ENCODE measurements at regions not wholly inside any gene's neighbourhood (a gene's known extent, or its start where the extent isn't known, plus 50 kb on each side); places are given as distances from the start of the nearest gene placed in this dataset.

DNA sequence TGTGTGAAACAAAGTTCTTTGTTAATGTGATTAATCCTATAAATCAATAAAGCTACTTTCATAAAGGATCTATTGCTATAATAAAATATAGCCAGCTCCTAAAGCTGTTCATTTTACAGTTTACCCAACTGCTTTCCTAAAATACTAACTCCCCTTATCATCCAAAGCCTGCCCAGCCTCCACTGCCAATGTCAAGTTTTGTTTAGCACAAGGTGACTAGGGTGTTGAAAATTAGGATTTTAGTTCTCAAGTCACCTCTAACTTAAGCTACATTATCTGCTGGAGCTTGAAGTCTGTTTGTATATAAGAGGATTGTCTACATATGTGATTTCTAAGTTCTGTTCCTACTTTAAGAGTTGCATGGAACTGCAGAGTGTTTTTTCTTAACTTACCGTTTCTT, 86.3 kb downstream of the CCER1 start (continued):
- TF ChIP-seq, protein P1, sequence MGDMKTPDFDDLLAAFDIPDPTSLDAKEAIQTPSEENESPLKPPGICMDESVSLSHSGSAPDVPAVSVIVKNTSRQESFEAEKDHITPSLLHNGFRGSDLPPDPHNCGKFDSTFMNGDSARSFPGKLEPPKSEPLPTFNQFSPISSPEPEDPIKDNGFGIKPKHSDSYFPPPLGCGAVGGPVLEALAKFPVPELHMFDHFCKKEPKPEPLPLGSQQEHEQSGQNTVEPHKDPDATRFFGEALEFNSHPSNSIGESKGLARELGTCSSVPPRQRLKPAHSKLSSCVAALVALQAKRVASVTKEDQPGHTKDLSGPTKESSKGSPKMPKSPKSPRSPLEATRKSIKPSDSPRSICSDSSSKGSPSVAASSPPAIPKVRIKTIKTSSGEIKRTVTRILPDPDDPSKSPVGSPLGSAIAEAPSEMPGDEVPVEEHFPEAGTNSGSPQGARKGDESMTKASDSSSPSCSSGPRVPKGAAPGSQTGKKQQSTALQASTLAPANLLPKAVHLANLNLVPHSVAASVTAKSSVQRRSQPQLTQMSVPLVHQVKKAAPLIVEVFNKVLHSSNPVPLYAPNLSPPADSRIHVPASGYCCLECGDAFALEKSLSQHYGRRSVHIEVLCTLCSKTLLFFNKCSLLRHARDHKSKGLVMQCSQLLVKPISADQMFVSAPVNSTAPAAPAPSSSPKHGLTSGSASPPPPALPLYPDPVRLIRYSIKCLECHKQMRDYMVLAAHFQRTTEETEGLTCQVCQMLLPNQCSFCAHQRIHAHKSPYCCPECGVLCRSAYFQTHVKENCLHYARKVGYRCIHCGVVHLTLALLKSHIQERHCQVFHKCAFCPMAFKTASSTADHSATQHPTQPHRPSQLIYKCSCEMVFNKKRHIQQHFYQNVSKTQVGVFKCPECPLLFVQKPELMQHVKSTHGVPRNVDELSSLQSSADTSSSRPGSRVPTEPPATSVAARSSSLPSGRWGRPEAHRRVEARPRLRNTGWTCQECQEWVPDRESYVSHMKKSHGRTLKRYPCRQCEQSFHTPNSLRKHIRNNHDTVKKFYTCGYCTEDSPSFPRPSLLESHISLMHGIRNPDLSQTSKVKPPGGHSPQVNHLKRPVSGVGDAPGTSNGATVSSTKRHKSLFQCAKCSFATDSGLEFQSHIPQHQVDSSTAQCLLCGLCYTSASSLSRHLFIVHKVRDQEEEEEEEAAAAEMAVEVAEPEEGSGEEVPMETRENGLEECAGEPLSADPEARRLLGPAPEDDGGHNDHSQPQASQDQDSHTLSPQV (IDR thresholded peaks at IDR 0.05), result no peak
- no peak for TF ChIP-seq RCOR1 (conservative IDR thresholded peaks at IDR 0.05; ENCODE audit: low read depth, low read length)

DNA sequence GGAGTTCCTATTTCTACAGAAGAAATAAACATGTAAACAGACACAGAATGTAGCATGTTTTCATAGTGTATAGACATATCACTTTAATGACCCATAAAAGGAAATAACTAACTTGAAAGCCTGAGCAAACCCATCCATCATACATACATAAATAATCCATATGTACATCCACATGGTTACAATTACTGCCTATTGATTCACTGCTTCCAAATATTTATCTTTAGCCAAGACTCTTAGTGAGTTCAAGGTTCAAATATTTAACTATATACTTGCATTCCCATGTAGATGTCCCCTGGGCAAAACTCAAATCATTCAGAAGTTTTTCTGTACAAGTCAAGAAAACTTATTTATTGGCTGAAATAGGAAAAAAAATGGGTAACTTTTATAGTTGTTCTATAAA, 95.4 kb downstream of the CCER1 start:
- POLR2A ChIA-PET, result no interaction called here
- SMC1A ChIA-PET (ENCODE audit: uncharacterized antibody, unreplicated experiment), result interaction anchor here (0.8 kb wide), 1 partner anchor 320 kb away, joined by 3 read pairs; no protein-coding TSS in a partner anchor
- Histone ChIP-seq H3K36me3 (ENCODE audit: control insufficient read depth in 2 of 2, insufficient read depth in 2 of 2, low read length in 1 of 2) (no peaks in the 10 kb centered on the region), H3K4me3 (no peak overlapping the region), H3K4me1 (ENCODE audit: control insufficient read depth, insufficient read depth, low read length) (no peaks in the 10 kb centered on the region), H3K9ac (ENCODE audit: control insufficient read depth, insufficient read depth, low read length) (no peak overlapping the region), H2AFZ (ENCODE audit: control insufficient read depth, low read depth, low read length) (no peak overlapping the region), H3K27me3 (replicated peaks in 1 of 2; ENCODE audit: control insufficient read depth in 2 of 2, insufficient read depth in 2 of 2, low read length in 1 of 2) (no peaks in the 10 kb centered on the region), H4K20me1 (ENCODE audit: control insufficient read depth, insufficient read depth) (no peaks in the 10 kb centered on the region), H3K27ac (ENCODE audit: control insufficient read depth, insufficient read depth) (no peak overlapping the region), H3K79me2 (ENCODE audit: control insufficient read depth, insufficient read depth, low read length) (no peaks in the 10 kb centered on the region), H3K4me2 (ENCODE audit: control insufficient read depth, insufficient read depth) (no peak overlapping the region), H3K9me3 (replicated peaks; ENCODE audit: control insufficient read depth, insufficient read depth, low read length) (no peaks in the 10 kb centered on the region)
- intact Hi-C loops (cut with micrococcal nuclease; ENCODE audit: unreplicated experiment) (loop anchor here (10.0 kb wide), 1 partner anchor 1385 kb away; no protein-coding TSS in a partner anchor), in situ Hi-C loops (cut with MboI) (no loop called here)
- BruUV-seq (replicated peaks), result no TSS peak
- DNase-seq (ENCODE audit: low read depth, low spot score), result no peak
- no peak for ATAC-seq
- CTCF ChIA-PET, result interaction anchor here (0.6 kb wide), 1 partner anchor 754 kb away, joined by 3 read pairs; no protein-coding TSS in a partner anchor
- no peak for FAIRE-seq
- RAD21 ChIA-PET (ENCODE audit: unreplicated experiment), result interaction anchor here (1.5 kb wide), 1 partner anchor 647 kb away, joined by 3 read pairs; no protein-coding TSS in a partner anchor
- TF ChIP-seq, protein P2, sequence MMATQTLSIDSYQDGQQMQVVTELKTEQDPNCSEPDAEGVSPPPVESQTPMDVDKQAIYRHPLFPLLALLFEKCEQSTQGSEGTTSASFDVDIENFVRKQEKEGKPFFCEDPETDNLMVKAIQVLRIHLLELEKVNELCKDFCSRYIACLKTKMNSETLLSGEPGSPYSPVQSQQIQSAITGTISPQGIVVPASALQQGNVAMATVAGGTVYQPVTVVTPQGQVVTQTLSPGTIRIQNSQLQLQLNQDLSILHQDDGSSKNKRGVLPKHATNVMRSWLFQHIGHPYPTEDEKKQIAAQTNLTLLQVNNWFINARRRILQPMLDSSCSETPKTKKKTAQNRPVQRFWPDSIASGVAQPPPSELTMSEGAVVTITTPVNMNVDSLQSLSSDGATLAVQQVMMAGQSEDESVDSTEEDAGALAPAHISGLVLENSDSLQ (IDR thresholded peaks at IDR 0.05), result no peak
- no peak for TF ChIP-seq TBL1XR1 (IDR thresholded peaks at IDR 0.05; ENCODE audit: low read depth, low read length)
- TF ChIP-seq NFYB (IDR thresholded peaks at IDR 0.05; ENCODE audit: insufficient read depth, low read depth, low read length), result no peak
- no peak for TF ChIP-seq EED (IDR thresholded peaks at IDR 0.05; ENCODE audit: low read depth)
- no peak for TF ChIP-seq EZH2 (IDR thresholded peaks at IDR 0.05; ENCODE audit: borderline replicate concordance, control insufficient read depth, low read depth, low read length)
- no peak for TF ChIP-seq FOXK2 (IDR thresholded peaks at IDR 0.05)
- TF ChIP-seq SMC3 (IDR thresholded peaks at IDR 0.05; ENCODE audit: borderline replicate concordance, low read length), result no peak
- TF ChIP-seq, protein P3, sequence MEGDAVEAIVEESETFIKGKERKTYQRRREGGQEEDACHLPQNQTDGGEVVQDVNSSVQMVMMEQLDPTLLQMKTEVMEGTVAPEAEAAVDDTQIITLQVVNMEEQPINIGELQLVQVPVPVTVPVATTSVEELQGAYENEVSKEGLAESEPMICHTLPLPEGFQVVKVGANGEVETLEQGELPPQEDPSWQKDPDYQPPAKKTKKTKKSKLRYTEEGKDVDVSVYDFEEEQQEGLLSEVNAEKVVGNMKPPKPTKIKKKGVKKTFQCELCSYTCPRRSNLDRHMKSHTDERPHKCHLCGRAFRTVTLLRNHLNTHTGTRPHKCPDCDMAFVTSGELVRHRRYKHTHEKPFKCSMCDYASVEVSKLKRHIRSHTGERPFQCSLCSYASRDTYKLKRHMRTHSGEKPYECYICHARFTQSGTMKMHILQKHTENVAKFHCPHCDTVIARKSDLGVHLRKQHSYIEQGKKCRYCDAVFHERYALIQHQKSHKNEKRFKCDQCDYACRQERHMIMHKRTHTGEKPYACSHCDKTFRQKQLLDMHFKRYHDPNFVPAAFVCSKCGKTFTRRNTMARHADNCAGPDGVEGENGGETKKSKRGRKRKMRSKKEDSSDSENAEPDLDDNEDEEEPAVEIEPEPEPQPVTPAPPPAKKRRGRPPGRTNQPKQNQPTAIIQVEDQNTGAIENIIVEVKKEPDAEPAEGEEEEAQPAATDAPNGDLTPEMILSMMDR (IDR thresholded peaks at IDR 0.05 in 2 of 3, conservative IDR thresholded peaks at IDR 0.05 in 1 of 3; ENCODE audit: control insufficient read depth in 2 of 3, extremely low read depth in 1 of 3, insufficient read depth in 1 of 3, low read depth in 3 of 3, low read length in 3 of 3), result no peak
- TF ChIP-seq NBN (IDR thresholded peaks at IDR 0.05), result no peak
- no peak for TF ChIP-seq SMAD1 (IDR thresholded peaks at IDR 0.05; ENCODE audit: low read depth, partially characterized antibody)
- no peak for TF ChIP-seq FOXM1 (IDR thresholded peaks at IDR 0.05; ENCODE audit: low read depth, low read length)
- no peak for TF ChIP-seq MYB (IDR thresholded peaks at IDR 0.05; ENCODE audit: borderline replicate concordance, low read depth, low read length)
- no peak for TF ChIP-seq MTA2 (IDR thresholded peaks at IDR 0.05; ENCODE audit: low read depth)
- TF ChIP-seq TARDBP (IDR thresholded peaks at IDR 0.05; ENCODE audit: borderline replicate concordance), result no peak
- no peak for TF ChIP-seq BMI1 (IDR thresholded peaks at IDR 0.05; ENCODE audit: borderline replicate concordance)

Measured in GM12878 (cell line).